ENCODE measurements at regions not wholly inside any gene's neighbourhood (a gene's known extent, or its start where the extent isn't known, plus 50 kb on each side); places are given as distances from the start of the nearest gene placed in this dataset.

GRCh38 chr5:117203584-117203983 is 629.0 kb upstream of the SEMA6A start:
- H3K27ac Mint-ChIP-seq, result no peak overlapping the region
- ATAC-seq (ENCODE audit: low read depth) (no peak), DNase-seq (no peak)
- H3K36me3 Mint-ChIP-seq (ENCODE audit: low read depth), result no peaks in the 10 kb centered on the region
- TF ChIP-seq CTCF (IDR thresholded peaks at IDR 0.05), result no peak
- no peak overlapping the region for H3K4me3 Mint-ChIP-seq
- CTCF ChIA-PET, result no interaction called here
- no peaks in the 10 kb centered on the region for H3K9me3 Mint-ChIP-seq
- no peaks in the 10 kb centered on the region for H3K4me1 Mint-ChIP-seq
- POLR2A ChIA-PET, result no interaction called here
- no peaks in the 10 kb centered on the region for H3K27me3 Mint-ChIP-seq
- intact Hi-C loops (cut with micrococcal nuclease), result no loop called here

GRCh38 chr5:117201001-117201400 is 626.4 kb upstream of the SEMA6A start:
- DNase-seq, result no peak
- Mint-ChIP-seq H3K27ac (no peak overlapping the region), H3K4me1 (no peaks in the 10 kb centered on the region), H3K27me3 (no peaks in the 10 kb centered on the region), H3K9me3 (no peaks in the 10 kb centered on the region), H3K4me3 (no peak overlapping the region), H3K36me3 (ENCODE audit: low read depth) (no peaks in the 10 kb centered on the region)
- CTCF ChIA-PET, result no interaction called here
- TF ChIP-seq CTCF (IDR thresholded peaks at IDR 0.05), result no peak
- no peak for ATAC-seq (ENCODE audit: low read depth)
- intact Hi-C loops (cut with micrococcal nuclease), result no loop called here
- POLR2A ChIA-PET, result no interaction called here

- ChIA-PET POLR2A (no interaction called here), CTCF (no interaction called here)
- H3K27ac Mint-ChIP-seq, result no peak overlapping the region
- peaks cover 2% of the 10 kb centered on the region for H3K9me3 Mint-ChIP-seq
- no peak overlapping the region for H3K4me3 Mint-ChIP-seq
- intact Hi-C loops (cut with micrococcal nuclease), result no loop called here
- H3K4me1 Mint-ChIP-seq, result no peaks in the 10 kb centered on the region
- no peak for ATAC-seq (ENCODE audit: low read depth)
- DNase-seq, result no peak
- no peaks in the 10 kb centered on the region for H3K27me3 Mint-ChIP-seq
- H3K36me3 Mint-ChIP-seq (ENCODE audit: low read depth), result no peaks in the 10 kb centered on the region
- TF ChIP-seq CTCF (IDR thresholded peaks at IDR 0.05), result no peak
These were observed 620.5 kb upstream of the SEMA6A start for GRCh38 chr5:117195076-117195475.

GRCh38 chr5:117191251-117191650 is 616.6 kb upstream of the SEMA6A start:
- no peaks in the 10 kb centered on the region for H3K4me1 Mint-ChIP-seq
- ChIA-PET POLR2A (no interaction called here), CTCF (no interaction called here)
- H3K27me3 Mint-ChIP-seq, result no peaks in the 10 kb centered on the region
- DNase-seq (no peak), ATAC-seq (ENCODE audit: low read depth) (no peak)
- H3K36me3 Mint-ChIP-seq (ENCODE audit: low read depth), result no peaks in the 10 kb centered on the region
- no peak overlapping the region for H3K4me3 Mint-ChIP-seq
- H3K9me3 Mint-ChIP-seq, result peaks cover 2% of the 10 kb centered on the region
- intact Hi-C loops (cut with micrococcal nuclease), result no loop called here
- no peak for TF ChIP-seq CTCF (IDR thresholded peaks at IDR 0.05)
- H3K27ac Mint-ChIP-seq, result no peak overlapping the region

GRCh38 chr5:117189784-117190183 is 615.2 kb upstream of the SEMA6A start:
- Mint-ChIP-seq H3K36me3 (ENCODE audit: low read depth) (no peaks in the 10 kb centered on the region), H3K9me3 (peaks cover 2% of the 10 kb centered on the region), H3K27ac (no peak overlapping the region), H3K4me1 (no peaks in the 10 kb centered on the region), H3K4me3 (no peak overlapping the region), H3K27me3 (no peaks in the 10 kb centered on the region)
- ChIA-PET CTCF (interaction anchor here (0.6 kb wide), 1 partner anchor 1421 kb away, joined by 4 read pairs; no protein-coding TSS in a partner anchor), POLR2A (no interaction called here)
- no peak for DNase-seq
- intact Hi-C loops (cut with micrococcal nuclease), result no loop called here
- TF ChIP-seq CTCF (IDR thresholded peaks at IDR 0.05), result no peak
- no peak for ATAC-seq (ENCODE audit: low read depth)

Data from activated B cell treated with CpG ODN at 0.5 μM for 24 hours (primary cell).